ENCODE measurements at regions not wholly inside any gene's neighbourhood (a gene's known extent, or its start where the extent isn't known, plus 50 kb on each side); places are given as distances from the start of the nearest gene placed in this dataset.

- TF ChIP-seq CTCF (IDR thresholded peaks at IDR 0.05; ENCODE audit: insufficient read depth, low read depth, low read length) = no peak
Observed at GRCh38 chr12:19639781-19640415, 200.6 kb downstream of the AEBP2 start.

DNA sequence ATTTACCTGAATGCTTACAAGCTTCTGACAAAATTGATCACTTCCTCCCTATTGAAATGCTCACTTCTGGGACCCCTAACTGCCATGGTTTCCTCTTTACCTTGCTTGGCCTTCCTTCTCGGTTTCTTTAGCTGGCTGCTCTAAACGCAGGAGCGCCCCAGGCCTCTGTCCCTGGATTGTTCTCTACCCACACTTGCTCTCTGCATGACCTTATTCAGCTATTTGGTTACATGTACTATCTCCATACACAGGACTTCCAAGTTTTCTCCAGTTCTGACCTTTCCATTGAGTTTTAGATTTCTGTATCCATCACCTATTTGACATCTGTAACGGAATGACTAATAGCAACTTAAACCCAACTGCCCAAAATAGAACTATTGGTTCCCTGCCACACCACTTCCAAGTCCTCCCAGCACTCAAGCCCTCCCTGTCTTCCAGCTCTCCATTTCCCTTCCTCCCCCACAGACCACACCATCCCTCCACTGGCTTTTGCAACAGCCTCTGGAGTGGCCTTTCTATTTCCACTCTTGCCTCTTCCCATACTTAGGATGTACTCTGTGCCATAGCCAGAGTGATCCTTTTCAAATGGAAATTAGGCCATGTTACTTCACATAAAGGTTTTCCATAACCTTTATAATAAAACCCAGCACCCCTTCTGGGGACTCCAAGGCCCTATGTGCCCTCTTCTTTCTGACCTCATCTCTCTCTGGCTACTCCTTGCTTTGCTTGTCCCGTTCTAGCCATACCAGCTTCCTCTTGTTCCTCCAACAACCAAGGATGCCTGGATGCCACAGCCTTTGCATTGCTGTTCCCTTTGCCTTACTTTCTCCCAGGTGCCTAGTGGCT is 202.2 kb downstream of the AEBP2 start:
- H3K4me3 ChIP-seq (ENCODE audit: low read depth, low read length) = no peak overlapping the region
- TF ChIP-seq CTCF (IDR thresholded peaks at IDR 0.05; ENCODE audit: insufficient read depth, low read depth, low read length) = no peak
- peak; percentile 13 for DNase-seq (ENCODE audit: low read depth)

More at GRCh38 chr12:19639781-19640415, 200.6 kb downstream of the AEBP2 start:
- DNase-seq (ENCODE audit: low read depth) = no peak
- H3K4me3 ChIP-seq (ENCODE audit: low read depth, low read length) = no peak overlapping the region

DNA sequence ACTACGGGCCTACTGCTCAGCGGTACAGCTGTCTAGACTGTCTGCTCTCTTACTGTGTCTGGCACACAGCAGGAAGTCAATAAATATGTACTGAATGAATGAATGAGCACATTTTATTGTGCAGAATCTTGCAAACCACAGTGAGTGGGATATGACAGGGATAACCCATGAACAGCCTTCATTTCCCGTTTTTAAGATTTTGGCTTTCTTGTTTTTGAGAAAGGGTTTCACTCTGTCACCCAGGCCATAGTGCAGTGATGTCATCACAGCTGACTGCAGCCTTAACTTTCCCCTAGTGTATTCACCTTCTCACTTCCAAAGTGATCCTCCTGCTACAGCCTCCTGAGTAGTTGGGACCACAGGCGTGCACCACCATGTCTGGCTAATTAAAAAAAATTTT is 203.1 kb downstream of the AEBP2 start:
- no peak for DNase-seq (ENCODE audit: low read depth)
- no peak for TF ChIP-seq CTCF (IDR thresholded peaks at IDR 0.05; ENCODE audit: insufficient read depth, low read depth, low read length)
- H3K4me3 ChIP-seq (ENCODE audit: low read depth, low read length) = no peak overlapping the region

DNA sequence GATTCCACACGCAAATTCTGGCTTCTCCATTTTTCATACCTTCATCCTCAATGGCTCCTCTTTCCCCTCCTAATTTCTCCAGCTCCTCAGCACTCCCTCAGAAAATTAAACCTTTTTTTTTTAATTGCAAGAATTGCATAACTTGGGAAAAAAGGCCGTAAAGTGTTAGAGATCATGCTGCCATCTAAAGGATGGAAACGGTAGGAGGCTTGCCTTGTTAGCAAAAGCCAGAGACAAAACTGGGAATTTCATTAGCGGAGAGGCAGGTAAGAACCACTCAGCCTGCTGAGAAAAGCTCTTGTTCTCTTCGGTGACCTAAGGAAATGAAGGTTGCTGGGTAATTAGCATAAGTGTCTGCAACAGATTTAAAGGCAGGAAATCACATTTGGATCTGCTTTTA is 204.3 kb downstream of the AEBP2 start:
- DNase-seq (ENCODE audit: low read depth) = peak; percentile 72
- peak; percentile 82 for TF ChIP-seq CTCF (IDR thresholded peaks at IDR 0.05; ENCODE audit: insufficient read depth, low read depth, low read length)
- H3K4me3 ChIP-seq (ENCODE audit: low read depth, low read length) = no peak overlapping the region

DNA sequence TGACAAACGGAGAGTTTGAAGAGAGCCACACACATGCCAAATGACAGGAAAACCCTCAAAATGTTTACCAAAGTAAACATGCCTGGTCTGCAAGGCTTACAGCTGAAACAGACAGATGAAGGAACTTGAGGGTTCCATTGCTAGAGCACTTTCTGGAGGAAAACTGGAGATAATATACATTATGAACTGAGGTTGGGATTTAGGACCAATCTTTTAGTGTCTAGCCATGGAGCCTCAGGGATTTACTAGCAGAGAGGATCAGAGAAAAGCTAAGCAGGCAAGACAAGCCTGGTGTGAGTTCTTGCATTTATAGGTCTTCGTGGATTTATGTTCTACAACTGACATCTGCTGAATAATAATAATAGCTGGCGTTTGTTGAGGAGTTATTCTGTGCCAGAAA is 205.3 kb downstream of the AEBP2 start:
- no peak for DNase-seq (ENCODE audit: low read depth)
- H3K4me3 ChIP-seq (ENCODE audit: low read depth, low read length) = no peak overlapping the region
- no peak for TF ChIP-seq CTCF (IDR thresholded peaks at IDR 0.05; ENCODE audit: insufficient read depth, low read depth, low read length)

GRCh38 chr12:19645823-19646222 is 206.5 kb downstream of the AEBP2 start:
- TF ChIP-seq CTCF (IDR thresholded peaks at IDR 0.05; ENCODE audit: insufficient read depth, low read depth, low read length) = no peak
- no peak for DNase-seq (ENCODE audit: low read depth)
- no peak overlapping the region for H3K4me3 ChIP-seq (ENCODE audit: low read depth, low read length)

Data from fibroblast of villous mesenchyme (primary cell).